Activated CD4-positive, alpha-beta T cell treated with anti-CD3 and anti-CD28 coated beads, Interleukin-2, amount 50 U/mL, for 4 hours (primary cell): ENCODE measurements at regions not wholly inside any gene's neighbourhood (a gene's known extent, or its start where the extent isn't known, plus 50 kb on each side); places are given as distances from the start of the nearest gene placed in this dataset.
"Not testable (repeated sequence)": the region's sequence is repeated elsewhere in the genome, so short reads cannot be mapped to it uniquely, and the experiment has no call there.

Experiments
- DNase-seq, 2 experiments: peaks; one replicate each; pipeline ENCODE4 v3.0.0-alpha.2; 2020

- no peak for DNase-seq
Measured at GRCh38 chr2:113337809-113338208, 59.1 kb upstream of the PAX8 start.

GRCh38 chr2:113336040-113336439, 57.3 kb upstream of the PAX8 start:
- not testable (repeated sequence) for DNase-seq

GRCh38 chr2:113334147-113334546, 55.4 kb upstream of the PAX8 start:
- DNase-seq = no peak

GRCh38 chr2:113333735-113334134, 55.0 kb upstream of the PAX8 start:
- not testable (repeated sequence) for DNase-seq

GRCh38 chr2:113330060-113330767, 51.5 kb upstream of the PAX8 start:
- DNase-seq = not testable (repeated sequence)

GRCh38 chr2:113328973-113329372, 50.3 kb upstream of the PAX8 start:
- not testable (repeated sequence) for DNase-seq

- not testable (repeated sequence) for DNase-seq
Measured at GRCh38 chr2:113328572-113328971, 49.9 kb upstream of the PAX8 start.
